NCI-H82 treated with DMSO at 0.1 percent for 48 hours (cell line): ENCODE measurements at regions not wholly inside any gene's neighbourhood (a gene's known extent, or its start where the extent isn't known, plus 50 kb on each side); places are given as distances from the start of the nearest gene placed in this dataset.

Experiments used
- DNase-seq: peaks from one replicate; lab custom pipeline; 2025; ENCODE audit not compliant: unreplicated experiment; lab: John Stamatoyannopoulos, UW

GRCh38 chr5:101937041-101937440 lies 359.0 kb downstream of the SLCO4C1 start:
- DNase-seq = no peak

- DNase-seq = no peak
Observed at GRCh38 chr5:101935086-101935485, 361.0 kb downstream of the SLCO4C1 start.

DNA sequence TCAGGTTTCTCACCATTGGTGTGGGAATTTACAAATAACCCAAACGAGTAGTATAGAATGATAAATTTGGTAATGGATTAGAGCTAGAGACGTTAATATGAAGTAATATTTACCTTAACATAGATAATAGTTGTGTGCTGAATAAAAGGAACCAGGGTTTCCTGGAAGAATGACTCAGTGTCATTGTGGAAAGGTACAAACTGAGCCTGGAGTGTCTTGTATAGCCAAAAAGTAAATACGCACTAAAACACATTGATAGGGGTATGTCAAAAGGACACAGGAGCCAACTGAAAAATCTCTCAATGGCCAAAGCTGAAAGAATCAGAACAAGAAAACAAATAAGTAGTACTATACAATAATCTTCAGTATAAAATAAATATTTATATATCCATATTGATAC lies 363.5 kb downstream of the SLCO4C1 start:
- DNase-seq = no peak

GRCh38 chr5:101929628-101930027 lies 366.5 kb downstream of the SLCO4C1 start:
- DNase-seq = no peak

GRCh38 chr5:101917166-101917565 lies 378.9 kb downstream of the SLCO4C1 start:
- no peak for DNase-seq

DNA sequence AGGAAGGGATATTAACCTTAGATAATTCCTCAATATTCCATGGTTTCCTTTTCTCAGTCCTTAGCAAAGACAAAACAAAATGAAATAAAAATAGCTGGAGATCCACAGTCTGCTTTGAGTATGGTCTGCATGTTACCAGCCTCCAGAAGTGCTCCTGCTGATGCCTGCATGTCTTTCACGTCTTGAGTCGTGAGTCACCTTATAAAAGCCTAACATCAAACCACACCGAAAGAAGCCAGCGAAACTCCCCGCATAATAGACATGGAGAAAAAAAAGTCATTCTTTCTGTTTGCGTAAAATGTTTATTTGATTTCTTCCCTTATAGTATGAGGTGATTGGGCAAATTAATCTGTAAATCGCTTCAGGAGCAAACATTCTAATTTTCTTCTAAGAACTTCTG lies 380.5 kb downstream of the SLCO4C1 start:
- no peak for DNase-seq

DNA sequence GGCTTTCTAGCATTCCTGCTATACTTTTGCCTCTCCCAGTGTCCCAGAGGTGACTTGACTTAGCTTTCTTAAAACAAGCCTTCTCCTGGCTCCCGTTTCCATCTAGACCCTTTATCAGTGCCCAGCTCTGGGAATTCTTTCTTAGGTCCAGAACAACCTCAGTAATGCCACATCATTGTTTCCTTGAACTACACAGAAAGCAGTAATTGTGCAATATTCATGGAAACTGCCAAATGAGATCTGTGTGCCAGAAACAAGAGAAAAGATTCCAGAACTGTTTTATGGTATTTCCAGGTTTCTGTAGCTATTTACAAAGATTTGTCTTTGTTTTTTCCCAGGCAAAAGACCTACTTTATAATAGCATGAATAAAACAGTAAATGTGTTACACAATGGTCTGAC lies 391.3 kb downstream of the SLCO4C1 start:
- DNase-seq = no peak

GRCh38 chr5:101897914-101898313 lies 398.2 kb downstream of the SLCO4C1 start:
- no peak for DNase-seq

DNA sequence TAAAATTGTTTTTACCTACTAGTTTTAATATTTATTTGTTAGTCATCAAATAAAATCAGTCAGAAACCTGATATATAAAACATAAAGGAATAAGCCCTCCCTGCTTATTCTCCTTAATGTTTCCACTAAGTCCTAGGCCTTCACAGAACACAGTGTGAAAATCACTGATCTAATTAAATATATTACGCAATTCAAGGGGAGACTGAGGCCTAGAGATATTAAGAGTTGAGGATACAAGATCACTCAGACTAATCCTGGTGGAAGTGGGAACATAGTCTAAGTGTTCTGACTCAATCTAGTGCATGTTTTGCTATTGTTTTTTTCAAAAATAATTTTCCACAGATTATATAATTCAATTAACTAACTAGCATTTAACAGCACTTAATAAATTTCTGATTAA lies 401.1 kb downstream of the SLCO4C1 start:
- DNase-seq = no peak

- no peak for DNase-seq
Observed at GRCh38 chr5:101878190-101878589, 417.9 kb downstream of the SLCO4C1 start.

DNA sequence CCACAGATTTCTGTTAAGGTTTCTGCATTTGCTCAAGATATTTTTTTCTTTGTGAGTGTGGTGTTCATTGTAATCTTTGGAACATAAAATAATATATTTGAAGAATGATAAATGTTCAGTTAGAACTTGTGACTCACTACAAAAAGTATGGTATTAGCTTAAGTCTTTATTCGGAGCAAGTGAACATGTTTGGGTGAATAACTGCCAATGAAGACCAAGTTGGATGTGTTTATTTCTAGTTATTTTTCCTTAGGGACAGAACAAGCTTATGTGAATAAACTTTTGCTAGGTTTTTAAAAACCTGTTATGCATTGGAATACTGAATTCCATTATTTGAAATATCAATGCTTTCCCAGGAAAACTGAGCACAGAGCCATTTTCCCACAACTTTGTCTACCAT lies 418.6 kb downstream of the SLCO4C1 start:
- no peak for DNase-seq

DNA sequence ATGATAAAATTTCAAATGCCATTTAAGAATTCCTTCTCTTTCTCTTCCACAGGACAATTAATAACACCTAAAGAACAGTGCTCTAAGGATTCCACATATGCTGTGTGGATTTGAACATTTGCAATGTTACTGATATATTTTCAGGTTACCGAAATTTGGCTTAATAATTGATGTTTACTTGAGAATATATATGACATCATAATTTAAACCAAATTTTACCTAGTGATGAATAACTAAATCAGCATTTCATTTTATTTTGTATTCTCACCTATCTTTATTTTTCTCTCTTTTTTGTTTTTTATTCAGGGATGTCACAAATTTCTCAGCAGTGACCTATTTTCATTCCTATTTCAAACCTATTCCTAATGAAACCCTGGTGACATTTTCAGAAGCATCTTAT lies 429.6 kb downstream of the SLCO4C1 start:
- no peak for DNase-seq

DNA sequence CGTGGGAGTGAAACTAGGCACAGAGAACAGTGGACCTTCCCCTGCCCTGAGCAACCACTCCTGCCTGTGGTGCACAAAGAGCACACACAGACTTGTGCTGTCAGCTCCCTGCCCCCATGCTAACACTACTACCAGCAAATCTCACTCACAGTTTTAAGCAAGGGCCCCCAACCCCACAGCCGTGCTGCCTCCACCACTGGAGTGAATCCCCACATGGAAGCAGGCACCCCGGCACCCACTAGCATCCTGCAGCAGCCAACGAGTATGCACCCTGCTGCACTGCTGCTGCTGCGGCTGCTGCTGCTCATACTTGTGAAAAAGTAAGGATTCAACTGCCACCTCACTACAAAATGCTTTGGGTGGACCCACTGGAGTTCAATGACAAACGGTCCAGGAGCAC lies 435.5 kb downstream of the SLCO4C1 start:
- DNase-seq = no peak

- no peak for DNase-seq
Observed at GRCh38 chr5:101860145-101860544, 435.9 kb downstream of the SLCO4C1 start.

DNA sequence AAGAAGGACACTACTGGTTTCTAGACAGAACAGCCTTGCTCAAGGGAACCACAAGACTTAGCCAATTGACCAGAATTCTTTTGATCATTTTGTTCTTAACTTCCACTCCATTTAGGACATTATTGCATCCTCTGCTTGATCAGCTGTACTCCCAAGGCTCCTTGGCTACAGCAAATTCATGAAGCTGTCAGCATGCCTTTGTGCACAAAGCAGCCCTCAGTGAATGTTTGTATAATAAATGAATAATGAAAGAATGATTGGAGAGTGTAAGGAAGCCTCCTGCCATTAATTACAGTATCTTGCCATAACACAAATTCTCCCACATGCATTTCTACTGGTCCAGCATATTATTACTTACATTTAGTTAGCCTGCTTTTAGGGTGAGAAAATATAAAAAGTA lies 449.6 kb downstream of the SLCO4C1 start:
- no peak for DNase-seq

DNA sequence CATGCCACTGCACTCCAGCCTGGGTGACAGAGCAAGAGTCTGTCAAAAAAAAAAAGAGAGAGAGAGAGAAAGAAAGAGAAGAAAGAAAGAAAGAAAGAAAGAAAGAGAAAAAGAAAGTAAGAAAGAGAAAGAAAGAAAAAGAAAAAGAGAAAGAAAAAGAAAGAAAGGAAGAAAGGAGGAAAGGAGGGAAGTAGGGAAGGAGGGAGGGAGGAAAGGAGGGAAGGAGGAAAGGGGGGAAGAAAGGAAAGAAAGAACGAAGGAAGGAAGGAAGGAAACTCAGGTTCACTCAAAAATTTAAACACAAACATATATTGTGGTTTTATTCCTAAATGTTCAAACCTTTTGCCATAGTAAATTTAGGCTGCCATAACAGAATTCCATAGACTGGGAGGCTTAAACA lies 453.0 kb downstream of the SLCO4C1 start:
- DNase-seq = no peak

- no peak for DNase-seq
Observed at GRCh38 chr5:101838435-101838834, 457.6 kb downstream of the SLCO4C1 start.

DNA sequence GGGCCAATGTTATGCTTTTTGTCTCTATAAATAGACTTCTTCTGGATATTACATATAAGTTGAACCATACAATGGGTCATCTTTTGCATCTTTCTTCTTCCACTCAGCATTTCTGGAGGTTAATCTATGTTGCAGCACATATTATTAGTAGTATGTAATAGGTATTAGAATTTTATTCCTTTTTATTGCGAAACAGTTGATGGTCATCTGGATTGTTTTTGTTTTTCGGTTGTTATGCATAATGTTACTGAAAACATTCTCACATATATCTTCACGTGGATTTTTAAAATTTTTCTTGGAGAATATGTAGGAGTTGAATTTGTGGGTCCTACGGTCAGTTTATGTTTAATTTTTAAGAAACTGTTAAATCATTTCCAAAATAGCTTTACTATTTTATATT lies 466.8 kb downstream of the SLCO4C1 start:
- DNase-seq = no peak

- no peak for DNase-seq
Observed at GRCh38 chr5:101811466-101811865, 484.6 kb downstream of the SLCO4C1 start.

- DNase-seq = no peak
Observed at GRCh38 chr5:101806410-101806809, 489.7 kb downstream of the SLCO4C1 start.

- no peak for DNase-seq
Observed at GRCh38 chr5:101796427-101796826, 499.7 kb downstream of the SLCO4C1 start.

DNA sequence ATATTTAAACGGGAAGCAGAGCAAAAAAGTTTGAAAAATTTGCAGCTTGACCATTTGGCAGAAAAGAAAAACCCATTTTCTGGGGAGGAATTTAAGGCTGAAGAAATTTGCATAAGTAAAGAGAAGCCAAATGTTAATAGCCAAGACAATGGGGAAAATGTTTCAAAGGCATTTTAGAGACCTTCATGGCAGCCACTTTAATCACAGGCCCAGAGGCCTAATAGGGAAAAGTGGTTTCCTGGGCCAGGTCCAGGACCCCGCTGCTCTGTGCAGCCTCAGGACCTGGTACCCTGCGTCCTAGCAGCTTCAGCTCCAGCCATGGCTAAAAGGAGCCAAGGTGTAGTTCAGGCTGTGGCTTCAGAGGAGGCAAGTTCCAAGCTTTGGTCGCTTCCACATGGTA lies 507.3 kb downstream of the SLCO4C1 start:
- no peak for DNase-seq

DNA sequence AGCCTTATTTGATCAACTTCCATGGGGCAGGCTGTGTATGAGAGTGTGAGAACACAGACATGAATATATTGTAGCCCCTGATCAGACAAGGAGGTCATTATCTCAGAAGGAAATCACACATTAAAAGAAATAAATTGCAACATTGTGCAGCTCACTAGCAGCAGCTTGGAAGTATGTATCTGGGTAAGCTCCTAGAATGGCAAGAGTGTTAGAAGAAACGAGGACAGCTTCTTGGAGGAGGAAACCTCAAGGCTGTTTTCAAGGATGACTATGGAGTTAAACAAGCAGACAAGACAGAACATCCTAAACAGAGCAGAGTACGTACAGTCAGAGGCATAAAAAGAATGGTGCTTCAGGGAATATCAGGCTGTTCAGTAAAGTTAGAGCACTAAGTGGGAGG lies 511.0 kb downstream of the SLCO4C1 start:
- no peak for DNase-seq
